ENCODE measurements at regions not wholly inside any gene's neighbourhood (a gene's known extent, or its start where the extent isn't known, plus 50 kb on each side); places are given as distances from the start of the nearest gene placed in this dataset.
A peak's percentile ranks its signal among the peaks of the same experiment; 100 is the strongest.
"Not testable (repeated sequence)": the region's sequence is repeated elsewhere in the genome, so short reads cannot be mapped to it uniquely, and the experiment has no call there.

DNA sequence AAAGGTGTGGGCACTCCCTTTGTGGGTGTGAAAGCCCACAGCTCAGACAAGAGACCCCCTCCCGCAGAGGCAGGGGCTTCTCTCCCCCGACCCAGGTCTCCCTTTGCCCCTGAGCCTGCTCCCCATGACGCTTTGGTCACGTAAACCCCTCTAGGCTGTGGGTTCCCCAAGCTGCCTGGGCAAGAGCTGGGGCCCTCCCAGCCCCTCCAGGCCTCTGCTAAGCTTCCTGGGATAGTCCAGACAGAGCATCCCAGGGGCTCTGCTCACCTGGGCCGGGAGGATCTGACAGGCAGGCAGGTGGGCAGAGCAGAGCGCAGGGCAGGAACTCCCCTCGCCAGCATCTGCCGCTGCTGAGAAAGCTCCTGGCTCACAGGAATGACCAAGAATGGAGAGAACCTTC is 177.3 kb downstream of the BANP start:
- WGBS, result 94% methylated on average over 8 of the region's 8 CpGs
- ATAC-seq (peak in 1 of 2 donors; percentile 15), DNase-seq (no peak)

DNA sequence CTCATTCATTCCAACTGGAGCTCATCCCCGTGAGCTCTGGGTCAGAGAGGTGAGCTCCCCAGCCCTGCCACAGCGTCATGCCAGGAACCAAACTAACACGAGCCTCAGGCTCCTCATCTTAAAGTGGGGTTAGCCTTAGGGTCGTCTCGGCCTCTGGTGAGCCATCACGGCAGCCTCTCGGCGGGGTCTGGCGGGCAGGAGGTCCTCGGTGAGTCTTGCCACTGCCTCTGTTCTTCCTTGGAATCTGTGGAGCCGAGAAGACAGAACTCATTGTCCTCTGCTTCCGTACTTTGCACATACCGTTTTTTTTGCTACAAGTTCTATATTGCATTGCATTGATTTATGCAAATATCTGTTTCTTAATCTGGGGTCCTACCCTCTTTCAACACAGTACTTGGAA is 177.9 kb downstream of the BANP start:
- WGBS, result 81% methylated on average over 13 of the region's 13 CpGs
- DNase-seq; H3K27me3 ChIP-seq (ENCODE audit: control insufficient read depth, insufficient read depth); ATAC-seq; H3K4me3 ChIP-seq (ENCODE audit: low read length); intact Hi-C loops (cut with DNase I); H3K4me1 ChIP-seq (ENCODE audit: control insufficient read depth, insufficient read depth, low read length); H3K27ac ChIP-seq (ENCODE audit: low read length); H3K9me3 ChIP-seq (ENCODE audit: control insufficient read depth, low read length): not testable (repeated sequence)

More for the DNA sequence above, 177.3 kb downstream of the BANP start:
- intact Hi-C loops (cut with DNase I), result no loop called here
- no peak overlapping the region for H3K4me3 ChIP-seq (ENCODE audit: low read length)
- H3K9me3 ChIP-seq (ENCODE audit: control insufficient read depth, low read length), result no peaks in the 10 kb centered on the region
- no peaks in the 10 kb centered on the region for H3K27me3 ChIP-seq (ENCODE audit: control insufficient read depth, insufficient read depth)
- no peaks in the 10 kb centered on the region for H3K4me1 ChIP-seq (ENCODE audit: control insufficient read depth, insufficient read depth, low read length)
- no peak overlapping the region for H3K27ac ChIP-seq (ENCODE audit: low read length)

DNA sequence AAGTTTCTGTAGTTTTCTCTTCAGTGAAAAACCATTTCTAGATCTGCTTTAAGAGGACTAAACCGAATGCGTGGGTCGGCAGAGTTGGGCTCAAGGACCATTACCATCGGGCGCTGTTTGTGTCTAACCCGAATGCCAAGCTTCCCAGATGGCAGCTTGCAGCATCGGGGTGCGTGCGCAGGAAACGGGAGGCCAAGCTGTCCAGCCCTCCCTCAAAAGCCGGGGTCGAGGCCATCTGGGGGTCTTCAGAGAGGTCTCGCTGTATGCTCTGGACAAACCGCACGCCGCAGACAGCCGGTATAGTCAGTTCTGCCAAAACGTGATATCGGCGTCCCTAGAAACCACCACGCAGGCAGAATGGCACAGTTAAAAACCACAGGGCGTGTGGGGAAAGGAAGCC is 178.8 kb downstream of the BANP start:
- ATAC-seq (no peak), DNase-seq (no peak)
- 90% methylated on average over 22 of the region's 22 CpGs for WGBS
- Histone ChIP-seq H3K27ac (ENCODE audit: low read length) (no peak overlapping the region), H3K4me3 (ENCODE audit: low read length) (no peak overlapping the region), H3K4me1 (ENCODE audit: control insufficient read depth, insufficient read depth, low read length) (no peaks in the 10 kb centered on the region), H3K9me3 (ENCODE audit: control insufficient read depth, low read length) (no peaks in the 10 kb centered on the region), H3K27me3 (ENCODE audit: control insufficient read depth, insufficient read depth) (no peaks in the 10 kb centered on the region)
- intact Hi-C loops (cut with DNase I), result no loop called here

DNA sequence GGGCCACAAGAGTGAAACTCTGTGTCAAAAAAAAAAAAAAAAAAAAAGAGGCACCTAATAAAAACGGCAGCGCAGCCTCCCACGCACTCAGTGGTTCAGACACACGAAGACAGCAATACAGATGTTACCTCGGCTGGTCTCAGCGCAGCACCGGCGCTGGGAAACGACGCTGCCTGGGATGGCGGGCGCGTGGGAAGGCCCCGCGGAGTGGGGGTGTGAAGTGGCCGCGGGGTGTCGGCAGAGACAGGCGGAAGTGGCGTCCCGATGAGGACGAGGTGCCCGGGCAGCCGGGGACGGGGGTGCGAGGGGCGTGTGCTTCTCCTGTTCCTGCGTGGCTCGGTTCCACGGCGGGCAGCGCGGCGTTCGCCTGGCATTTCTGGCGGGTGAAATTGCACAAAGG is 179.4 kb downstream of the BANP start:
- no peaks in the 10 kb centered on the region for H3K27me3 ChIP-seq (ENCODE audit: control insufficient read depth, insufficient read depth)
- no peak overlapping the region for H3K27ac ChIP-seq (ENCODE audit: low read length)
- no peaks in the 10 kb centered on the region for H3K4me1 ChIP-seq (ENCODE audit: control insufficient read depth, insufficient read depth, low read length)
- no peak overlapping the region for H3K4me3 ChIP-seq (ENCODE audit: low read length)
- DNase-seq (no peak), ATAC-seq (no peak)
- intact Hi-C loops (cut with DNase I), result no loop called here
- no peaks in the 10 kb centered on the region for H3K9me3 ChIP-seq (ENCODE audit: control insufficient read depth, low read length)
- 93% methylated on average over 36 of the region's 36 CpGs for WGBS

DNA sequence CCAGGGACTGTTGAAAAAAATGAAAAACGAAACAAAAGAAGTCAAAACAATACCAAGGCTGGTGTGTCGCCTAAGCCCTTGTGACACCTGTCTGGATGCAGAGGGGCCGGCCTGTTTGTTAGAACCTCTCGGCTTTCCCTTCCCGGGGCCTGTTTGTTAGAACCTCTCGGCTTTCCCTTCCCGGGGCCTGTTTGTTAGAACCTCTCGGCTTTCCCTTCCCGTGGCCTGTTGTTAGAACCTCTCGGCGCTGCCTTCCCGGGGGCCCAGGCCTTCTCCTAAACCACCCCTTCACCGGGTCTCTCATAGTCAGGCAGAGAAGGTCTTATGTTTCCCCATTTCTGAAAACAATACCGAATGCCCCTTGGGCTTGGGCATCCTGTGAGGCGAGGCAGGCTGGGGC is 180.0 kb downstream of the BANP start:
- Histone ChIP-seq H3K27ac (ENCODE audit: low read length) (no peak overlapping the region), H3K9me3 (ENCODE audit: control insufficient read depth, low read length) (no peaks in the 10 kb centered on the region), H3K27me3 (ENCODE audit: control insufficient read depth, insufficient read depth) (no peaks in the 10 kb centered on the region), H3K4me1 (ENCODE audit: control insufficient read depth, insufficient read depth, low read length) (no peaks in the 10 kb centered on the region), H3K4me3 (ENCODE audit: low read length) (no peak overlapping the region)
- DNase-seq (no peak), ATAC-seq (no peak)
- intact Hi-C loops (cut with DNase I), result no loop called here
- 83% methylated on average over 15 of the region's 15 CpGs for WGBS

DNA sequence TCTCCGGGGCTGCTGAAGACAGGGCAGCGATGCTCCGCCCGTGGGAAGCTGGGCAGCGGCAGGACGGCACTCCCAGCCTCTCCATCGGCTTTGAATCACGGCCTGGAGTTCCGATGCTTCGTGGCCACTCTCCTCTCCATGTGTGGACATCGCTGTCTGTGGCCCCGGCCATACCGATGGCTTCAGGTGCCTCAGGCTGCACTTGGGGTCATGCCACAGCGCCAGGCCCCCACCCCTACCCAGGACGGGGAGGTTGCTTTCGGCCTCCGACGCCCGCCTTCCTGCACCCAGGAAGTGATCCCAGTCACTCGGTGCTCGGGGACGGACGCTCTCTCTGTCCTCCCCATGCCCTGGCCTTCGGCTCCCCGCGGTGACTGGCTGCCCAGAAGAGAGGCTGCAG is 180.7 kb downstream of the BANP start:
- intact Hi-C loops (cut with DNase I), result no loop called here
- ATAC-seq (no peak), DNase-seq (no peak)
- no peaks in the 10 kb centered on the region for H3K4me1 ChIP-seq (ENCODE audit: control insufficient read depth, insufficient read depth, low read length)
- no peak overlapping the region for H3K4me3 ChIP-seq (ENCODE audit: low read length)
- WGBS, result 94% methylated on average over 26 of the region's 26 CpGs
- no peaks in the 10 kb centered on the region for H3K27me3 ChIP-seq (ENCODE audit: control insufficient read depth, insufficient read depth)
- no peaks in the 10 kb centered on the region for H3K9me3 ChIP-seq (ENCODE audit: control insufficient read depth, low read length)
- no peak overlapping the region for H3K27ac ChIP-seq (ENCODE audit: low read length)

DNA sequence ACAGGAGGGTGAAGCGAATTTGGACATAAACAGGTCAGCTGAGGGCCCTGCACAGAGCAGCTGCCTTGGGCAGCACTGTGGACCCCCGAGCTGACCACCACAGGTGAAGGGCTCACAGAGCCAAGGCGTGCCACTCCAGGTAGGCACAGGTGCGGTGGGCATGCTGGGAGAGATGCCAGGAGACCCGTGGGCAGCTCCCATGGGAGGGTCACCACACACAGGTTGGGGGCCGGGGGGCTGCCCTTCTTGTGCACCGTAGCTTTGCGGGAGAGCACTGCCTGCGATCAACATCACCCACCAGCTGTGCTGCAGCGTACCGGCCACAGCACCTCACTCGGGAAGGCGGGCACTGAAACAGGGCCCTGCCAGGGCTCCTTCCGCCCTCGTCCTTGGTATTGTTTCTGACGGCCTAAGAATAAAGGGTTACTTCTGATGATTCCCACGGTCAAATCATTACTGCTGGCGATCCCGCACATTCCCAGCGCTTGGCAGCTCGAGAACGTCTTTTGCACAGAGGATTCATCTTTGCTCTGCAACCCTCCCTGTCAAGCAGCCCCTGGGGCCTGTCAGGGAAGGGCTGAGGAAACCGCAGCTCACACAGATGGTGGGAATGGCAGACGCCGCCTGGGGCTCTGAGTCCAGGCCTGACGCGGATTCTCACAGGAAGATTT is 181.7 kb downstream of the BANP start:
- no peak overlapping the region for H3K27ac ChIP-seq (ENCODE audit: low read length)
- no peaks in the 10 kb centered on the region for H3K9me3 ChIP-seq (ENCODE audit: control insufficient read depth, low read length)
- DNase-seq, result no peak
- 88% methylated on average over 27 of the region's 27 CpGs for WGBS
- H3K4me3 ChIP-seq (ENCODE audit: low read length), result no peak overlapping the region
- peak in 1 of 2 donors; percentile 17 for ATAC-seq
- no peaks in the 10 kb centered on the region for H3K27me3 ChIP-seq (ENCODE audit: control insufficient read depth, insufficient read depth)
- no peaks in the 10 kb centered on the region for H3K4me1 ChIP-seq (ENCODE audit: control insufficient read depth, insufficient read depth, low read length)
- intact Hi-C loops (cut with DNase I), result no loop called here

DNA sequence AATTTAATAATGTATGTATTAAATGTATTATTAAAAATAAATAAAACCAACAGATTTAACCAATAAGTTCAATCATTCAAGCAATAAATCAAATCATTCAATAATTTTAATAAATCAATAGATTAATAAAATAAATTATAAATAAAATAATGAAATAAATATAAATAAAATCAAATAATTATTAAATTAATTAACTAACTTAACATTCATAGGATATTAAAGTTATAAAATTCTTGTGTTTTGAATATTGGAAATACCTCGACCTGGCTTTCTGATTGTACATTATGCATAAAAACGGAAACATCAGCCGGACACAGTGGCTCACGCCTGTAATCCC is 182.2 kb downstream of the BANP start:
- no peak for ATAC-seq
- Histone ChIP-seq H3K4me3 (ENCODE audit: low read length) (no peak overlapping the region), H3K27me3 (ENCODE audit: control insufficient read depth, insufficient read depth) (no peaks in the 10 kb centered on the region), H3K27ac (ENCODE audit: low read length) (no peak overlapping the region), H3K4me1 (ENCODE audit: control insufficient read depth, insufficient read depth, low read length) (no peaks in the 10 kb centered on the region), H3K9me3 (ENCODE audit: control insufficient read depth, low read length) (no peaks in the 10 kb centered on the region)
- 97% methylated on average over 4 of the region's 4 CpGs for WGBS
- no peak for DNase-seq
- intact Hi-C loops (cut with DNase I), result no loop called here

DNA sequence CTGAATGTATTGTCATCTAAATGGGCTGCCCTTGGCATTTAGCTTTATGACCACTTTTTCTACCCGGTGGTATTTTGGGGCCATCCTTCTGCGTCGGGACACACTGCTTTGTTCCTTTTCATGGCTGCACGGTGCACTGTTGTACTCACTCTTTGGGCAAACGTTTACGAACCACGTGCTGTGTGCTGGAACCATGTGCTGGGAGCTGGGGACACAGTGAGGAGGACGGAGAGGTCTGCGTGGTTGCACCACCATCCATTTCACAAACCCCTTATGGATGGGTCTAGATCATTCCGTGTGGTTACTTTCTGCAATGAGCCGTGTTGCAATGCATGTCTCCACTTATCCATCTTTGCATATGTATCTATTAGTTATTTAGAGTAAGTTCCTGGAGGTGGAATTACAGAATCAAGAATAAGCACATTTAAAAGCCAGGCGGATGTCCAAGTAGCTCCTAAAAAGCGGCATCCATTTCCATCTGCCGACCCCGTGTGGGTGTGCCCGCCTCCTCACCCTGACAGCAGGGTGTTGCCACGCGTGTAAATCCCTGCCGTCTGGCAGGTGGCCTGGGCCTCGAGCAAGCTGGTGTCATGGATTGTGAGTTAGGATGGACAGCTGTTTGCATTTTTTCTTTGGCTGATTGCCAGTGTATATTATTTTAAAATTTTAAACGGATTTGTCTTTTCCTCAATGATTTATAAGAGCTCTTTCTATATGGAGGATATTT is 183.1 kb downstream of the BANP start:
- H3K4me1 ChIP-seq (ENCODE audit: control insufficient read depth, insufficient read depth, low read length); intact Hi-C loops (cut with DNase I); H3K9me3 ChIP-seq (ENCODE audit: control insufficient read depth, low read length); H3K27me3 ChIP-seq (ENCODE audit: control insufficient read depth, insufficient read depth); H3K27ac ChIP-seq (ENCODE audit: low read length); H3K4me3 ChIP-seq (ENCODE audit: low read length); ATAC-seq; DNase-seq: not testable (repeated sequence)
- 81% methylated on average over 21 of the region's 21 CpGs for WGBS

DNA sequence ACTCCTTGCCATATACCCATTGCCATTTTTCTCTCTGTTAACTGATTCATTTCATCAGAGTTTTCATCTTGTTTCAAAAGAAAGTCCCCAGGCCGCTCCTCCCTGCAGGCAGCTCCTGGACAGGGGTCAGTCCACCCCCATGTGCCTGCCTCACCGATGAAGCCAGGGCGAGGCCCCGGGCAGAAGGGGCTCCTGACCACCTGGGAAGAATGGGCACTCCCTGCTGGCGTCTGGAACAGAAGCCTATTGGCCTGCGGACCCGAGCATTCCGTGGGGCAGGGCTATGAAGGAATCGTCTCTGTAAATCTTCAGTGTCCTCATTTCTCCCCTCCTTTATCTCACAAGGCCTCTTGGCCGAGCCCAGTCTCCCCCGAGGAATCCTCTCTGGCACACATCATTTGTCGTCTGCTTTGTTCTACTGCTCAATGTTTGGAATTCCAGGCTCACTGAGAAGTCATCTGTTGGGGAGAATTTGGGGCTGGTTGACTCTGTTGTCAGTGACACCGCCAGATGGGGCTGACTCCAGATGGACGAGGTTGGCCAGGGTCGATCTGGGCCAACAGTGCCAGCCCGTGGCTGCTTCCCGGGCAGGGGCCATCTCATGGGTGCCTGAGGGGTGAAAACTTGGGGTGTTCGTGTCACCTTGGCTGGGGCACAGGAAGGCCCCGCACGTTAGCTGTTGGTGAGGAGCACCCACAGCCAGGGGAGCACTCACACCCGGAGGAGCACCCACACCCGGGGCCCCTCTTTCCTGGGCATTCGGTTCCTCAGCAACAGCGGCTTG is 183.9 kb downstream of the BANP start:
- H3K4me3 ChIP-seq (ENCODE audit: low read length); H3K27ac ChIP-seq (ENCODE audit: low read length); H3K4me1 ChIP-seq (ENCODE audit: control insufficient read depth, insufficient read depth, low read length); DNase-seq; intact Hi-C loops (cut with DNase I); H3K9me3 ChIP-seq (ENCODE audit: control insufficient read depth, low read length); H3K27me3 ChIP-seq (ENCODE audit: control insufficient read depth, insufficient read depth): not testable (repeated sequence)
- WGBS, result 50% methylated on average over 23 of the region's 24 CpGs
- ATAC-seq, result peak; percentile 20 to 45

DNA sequence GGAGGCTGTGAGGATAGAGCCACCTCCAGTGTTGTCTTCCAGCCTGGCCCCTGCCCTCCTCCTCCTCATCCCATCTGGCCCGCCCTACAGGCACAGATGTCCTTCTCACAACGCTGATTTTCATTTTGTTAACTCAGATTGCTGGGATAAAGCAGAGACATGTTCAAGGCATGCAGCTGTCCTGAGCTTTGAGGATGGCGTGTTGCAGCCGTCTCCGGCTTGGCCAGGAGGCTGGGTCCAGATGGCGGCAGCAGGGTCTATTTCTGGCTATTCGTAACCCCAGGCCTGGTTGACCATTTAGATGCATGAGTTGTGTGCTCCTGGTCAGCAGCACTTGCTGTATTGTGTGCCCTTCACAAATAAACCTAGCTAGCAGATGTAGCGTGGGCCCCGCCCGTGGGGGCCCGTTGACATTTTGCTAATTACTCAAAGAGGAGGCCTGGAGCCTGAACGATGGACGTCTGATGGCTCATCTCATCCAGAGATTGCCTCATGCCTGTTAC is 185.0 kb downstream of the BANP start:
- H3K4me1 ChIP-seq (ENCODE audit: control insufficient read depth, insufficient read depth, low read length); H3K27me3 ChIP-seq (ENCODE audit: control insufficient read depth, insufficient read depth); ATAC-seq; H3K4me3 ChIP-seq (ENCODE audit: low read length); intact Hi-C loops (cut with DNase I); DNase-seq; H3K27ac ChIP-seq (ENCODE audit: low read length); H3K9me3 ChIP-seq (ENCODE audit: control insufficient read depth, low read length): not testable (repeated sequence)
- 68% methylated on average over 13 of the region's 13 CpGs for WGBS
